Fibroblast of mammary gland (primary cell): ENCODE measurements at regions not wholly inside any gene's neighbourhood (a gene's known extent, or its start where the extent isn't known, plus 50 kb on each side); places are given as distances from the start of the nearest gene placed in this dataset.

Source experiments
- DNase-seq: peaks from one replicate; pipeline ENCODE4 v3.0.0-alpha.2; 2010; ENCODE audit warnings: low read depth
- H3K4me3 ChIP-seq: 2 replicates; pipeline ENCODE4 v1.5.1; 2011; ENCODE audit warnings: low read depth, mild to moderate bottlenecking, low read length, moderate library complexity; ENCODE audit not compliant: control insufficient read depth
- TF ChIP-seq, protein P1 (sequence below): conservative IDR thresholded peaks from 2 replicates; pipeline ENCODE4 v1.5.1; 2011; ENCODE audit warnings: low read depth, low read length, inconsistent platforms; ENCODE audit not compliant: control insufficient read depth, insufficient read depth

DNA sequence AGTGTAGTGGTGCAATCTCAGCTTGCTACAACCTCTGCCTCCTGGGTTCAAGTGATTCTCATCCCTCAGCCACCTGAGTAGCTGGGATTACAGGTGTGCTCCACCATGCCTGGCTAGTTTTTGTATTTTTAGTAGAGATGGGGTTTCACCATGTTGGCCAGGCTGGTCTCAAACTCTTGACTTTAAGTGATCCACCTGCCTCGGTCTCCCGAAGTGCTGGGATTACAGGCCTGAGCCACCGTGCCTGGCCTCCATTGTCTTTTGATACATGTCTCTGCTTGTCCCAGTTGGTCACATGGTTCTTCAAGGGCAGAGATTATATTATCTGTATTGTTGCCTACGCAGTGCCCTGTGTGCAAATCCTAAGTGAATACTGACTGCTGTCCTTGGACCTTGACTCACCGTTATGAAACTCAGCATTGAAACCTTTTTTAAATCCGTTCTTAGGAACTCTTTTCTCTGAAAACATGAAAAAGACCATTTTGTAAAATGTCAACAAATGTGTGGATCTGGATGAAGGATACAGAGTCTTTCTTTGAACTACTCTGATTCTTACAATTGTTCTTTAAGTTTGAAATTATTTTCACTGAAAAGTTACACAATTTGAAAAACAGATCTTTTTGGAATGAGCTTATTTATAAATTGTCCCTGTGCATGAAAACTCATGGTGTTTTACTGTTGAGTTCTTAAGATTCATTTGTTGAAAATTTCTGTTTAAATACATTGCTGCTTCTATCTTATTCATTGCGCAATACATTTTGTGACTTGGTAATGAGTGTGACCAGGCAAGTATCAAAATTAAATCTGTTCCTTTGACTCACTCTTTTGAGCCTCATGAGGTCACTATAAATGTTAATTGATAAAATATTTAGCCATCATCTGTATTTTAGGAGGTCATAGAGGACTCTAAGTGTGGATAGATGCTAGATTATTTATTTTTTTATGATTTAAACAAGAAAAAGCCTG is 293.5 kb downstream of the UTRN start:
- peak; percentile 80 for DNase-seq
- no peak overlapping the region for H3K4me3 ChIP-seq
- TF ChIP-seq, protein P1, sequence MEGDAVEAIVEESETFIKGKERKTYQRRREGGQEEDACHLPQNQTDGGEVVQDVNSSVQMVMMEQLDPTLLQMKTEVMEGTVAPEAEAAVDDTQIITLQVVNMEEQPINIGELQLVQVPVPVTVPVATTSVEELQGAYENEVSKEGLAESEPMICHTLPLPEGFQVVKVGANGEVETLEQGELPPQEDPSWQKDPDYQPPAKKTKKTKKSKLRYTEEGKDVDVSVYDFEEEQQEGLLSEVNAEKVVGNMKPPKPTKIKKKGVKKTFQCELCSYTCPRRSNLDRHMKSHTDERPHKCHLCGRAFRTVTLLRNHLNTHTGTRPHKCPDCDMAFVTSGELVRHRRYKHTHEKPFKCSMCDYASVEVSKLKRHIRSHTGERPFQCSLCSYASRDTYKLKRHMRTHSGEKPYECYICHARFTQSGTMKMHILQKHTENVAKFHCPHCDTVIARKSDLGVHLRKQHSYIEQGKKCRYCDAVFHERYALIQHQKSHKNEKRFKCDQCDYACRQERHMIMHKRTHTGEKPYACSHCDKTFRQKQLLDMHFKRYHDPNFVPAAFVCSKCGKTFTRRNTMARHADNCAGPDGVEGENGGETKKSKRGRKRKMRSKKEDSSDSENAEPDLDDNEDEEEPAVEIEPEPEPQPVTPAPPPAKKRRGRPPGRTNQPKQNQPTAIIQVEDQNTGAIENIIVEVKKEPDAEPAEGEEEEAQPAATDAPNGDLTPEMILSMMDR: no peak

DNA sequence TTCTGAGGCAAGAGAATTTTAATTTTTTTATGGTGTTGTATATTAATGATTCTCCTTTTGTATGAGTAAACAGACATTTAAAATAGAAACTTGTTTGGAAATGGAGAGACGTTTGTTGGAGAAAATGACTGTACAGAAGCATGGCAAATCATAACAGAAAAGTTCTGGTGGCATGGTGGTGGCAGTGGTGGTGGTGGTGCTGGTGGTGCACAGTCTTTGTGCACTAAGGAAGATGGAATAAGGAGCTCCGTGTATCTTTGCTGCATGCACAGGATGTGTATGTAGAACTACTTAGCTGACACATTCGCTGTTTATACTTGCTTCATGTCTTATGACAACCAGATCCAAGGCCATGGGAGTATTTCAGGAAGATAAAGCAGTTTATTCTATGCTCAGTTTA is 294.9 kb downstream of the UTRN start:
- TF ChIP-seq, protein P1: no peak
- no peak for DNase-seq
- H3K4me3 ChIP-seq: no peak overlapping the region

DNA sequence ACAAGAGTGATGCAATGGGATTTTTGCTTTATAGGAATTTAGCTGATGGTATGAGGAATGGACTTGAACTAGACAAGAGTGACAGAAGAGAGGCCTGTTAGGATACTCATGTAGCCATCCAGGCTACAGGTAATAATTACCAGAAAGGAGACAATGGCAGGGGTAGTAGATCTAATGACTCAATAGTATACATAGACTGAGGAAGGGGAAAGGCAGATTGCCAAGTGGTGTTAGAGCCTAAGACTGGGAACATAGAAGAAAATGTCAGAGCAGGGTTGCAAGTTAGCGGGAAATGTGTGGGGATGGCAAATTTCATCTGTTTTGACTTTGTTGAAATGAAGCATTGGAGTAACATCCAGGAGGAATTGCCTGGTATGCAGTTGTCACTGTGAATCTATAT is 295.6 kb downstream of the UTRN start:
- no peak overlapping the region for H3K4me3 ChIP-seq
- TF ChIP-seq, protein P1: no peak
- no peak for DNase-seq

DNA sequence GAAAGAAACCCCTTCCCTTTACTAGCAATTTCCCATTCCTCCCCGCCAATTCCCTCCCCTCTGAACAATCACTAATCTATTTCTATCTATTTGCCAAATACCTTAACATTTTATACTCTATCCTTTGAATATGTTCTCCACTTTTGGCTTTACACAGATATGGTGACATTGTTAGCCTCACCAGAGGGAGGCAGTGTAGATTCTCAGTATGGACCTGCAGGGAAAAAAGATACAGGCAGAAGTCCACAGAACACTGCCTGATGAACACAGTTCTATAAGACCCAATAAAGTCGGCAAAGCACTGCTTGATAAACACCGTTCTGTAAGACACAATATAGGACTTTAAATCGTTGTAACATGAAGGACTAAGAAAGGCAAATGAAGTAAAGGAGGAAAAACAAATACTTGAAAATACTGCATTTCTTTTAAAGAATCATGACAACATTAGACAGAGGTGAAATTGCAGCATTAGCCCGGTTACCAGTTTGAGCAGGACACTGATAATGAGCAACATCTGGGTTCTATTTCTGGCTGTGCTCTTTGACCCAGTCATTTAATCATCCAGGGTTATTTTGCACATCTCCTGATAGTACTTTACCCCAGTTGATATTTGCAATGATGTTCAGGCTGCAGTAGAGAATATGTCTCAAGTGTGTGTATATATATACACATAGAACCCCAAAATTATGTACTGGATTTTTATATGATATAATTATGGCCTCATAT is 296.8 kb downstream of the UTRN start:
- TF ChIP-seq, protein P1: peak; percentile 58
- no peak overlapping the region for H3K4me3 ChIP-seq
- peak; percentile 76 for DNase-seq

DNA sequence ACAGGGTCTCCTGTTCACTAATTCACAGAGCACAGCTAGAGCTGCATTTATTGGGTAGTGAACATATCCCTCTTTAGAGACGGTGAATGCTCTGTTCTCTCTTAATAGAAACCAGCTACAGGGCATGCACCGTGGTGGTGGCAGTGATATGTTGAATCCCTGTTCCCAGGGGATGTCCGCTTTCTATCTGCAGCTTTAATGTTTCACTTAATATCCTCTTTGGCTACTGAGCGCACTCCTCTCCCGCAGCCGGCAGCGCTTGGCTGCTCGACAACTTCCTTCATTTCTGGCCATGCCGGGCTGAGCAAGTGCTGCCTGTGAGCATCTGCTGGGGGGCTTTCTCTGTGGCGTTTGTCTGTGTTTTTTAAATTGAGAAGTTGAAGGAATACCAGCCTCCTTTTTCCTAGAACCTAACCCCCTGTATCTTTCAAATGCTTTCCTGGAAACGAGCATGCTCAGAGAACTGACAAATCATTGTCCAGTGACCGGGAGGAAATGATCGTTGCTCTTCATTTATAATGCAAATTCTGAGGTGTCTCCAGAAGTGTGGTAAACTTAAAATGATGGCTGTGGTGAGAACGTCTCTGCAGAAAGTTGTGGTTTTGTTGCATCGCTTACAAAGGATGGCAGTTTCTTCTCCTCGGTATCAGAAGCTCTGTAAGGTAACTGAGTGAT is 297.9 kb downstream of the UTRN start:
- TF ChIP-seq, protein P1: no peak
- peak; percentile 42 for DNase-seq
- H3K4me3 ChIP-seq: peak overlapping the region; percentile 23

DNA sequence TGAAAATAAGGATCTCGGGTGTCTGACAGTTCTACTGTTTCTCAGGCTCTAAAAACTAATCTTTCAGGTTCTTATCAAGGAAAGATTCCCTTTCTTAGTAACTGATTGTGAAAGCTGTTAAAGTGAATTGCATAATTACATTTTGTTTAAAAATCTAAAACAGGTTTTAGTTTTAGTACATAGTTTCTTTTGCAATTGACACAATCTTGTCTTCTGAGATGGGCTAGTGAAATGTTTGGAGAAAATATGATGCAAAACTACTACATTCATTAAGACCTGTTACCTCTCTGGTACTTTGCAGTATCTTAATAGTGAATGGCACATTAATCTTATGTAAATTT is 298.4 kb downstream of the UTRN start:
- no peak for DNase-seq
- TF ChIP-seq, protein P1: no peak
- H3K4me3 ChIP-seq: peak overlapping the region; percentile 23
